Stimulated activated CD4-positive, alpha-beta T cell treated with anti-CD3 and anti-CD28 coated beads, Interleukin-1b, Interleukin-23, amount 100 ng/mL, for 4 hours (primary cell): ENCODE measurements at regions not wholly inside any gene's neighbourhood (a gene's known extent, or its start where the extent isn't known, plus 50 kb on each side); places are given as distances from the start of the nearest gene placed in this dataset.

Experiments used
- DNase-seq, 2 donors: peaks; one replicate each; pipeline ENCODE4 v3.0.0-alpha.2; 2020; ENCODE audit warnings: low read depth in 2 of 2

GRCh38 chr20:60211618-60212463 is 253.6 kb downstream of the CDH26 start:
- no peak for DNase-seq

DNA sequence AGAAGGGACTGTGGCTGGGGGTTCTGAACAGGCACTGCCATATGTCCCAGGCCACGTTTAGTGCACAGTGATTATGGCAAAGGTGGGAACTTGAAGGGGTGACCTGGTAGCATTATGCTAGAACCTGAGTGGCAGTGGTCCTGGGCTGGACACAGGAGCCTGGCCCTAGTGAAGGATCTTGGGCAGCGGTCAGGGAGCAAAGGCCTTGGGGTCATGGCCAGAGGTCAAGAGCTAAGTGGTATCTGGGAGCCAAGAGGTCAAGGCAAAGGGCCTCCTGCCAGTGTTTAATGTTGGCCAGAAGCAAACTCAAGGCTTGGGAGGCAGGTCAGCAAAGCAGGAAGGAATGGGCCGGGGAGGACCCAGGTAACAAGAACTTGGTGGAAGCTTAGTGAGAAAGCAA is 254.5 kb downstream of the CDH26 start:
- DNase-seq: no peak

GRCh38 chr20:60213126-60213893 is 255.1 kb downstream of the CDH26 start:
- no peak for DNase-seq

DNA sequence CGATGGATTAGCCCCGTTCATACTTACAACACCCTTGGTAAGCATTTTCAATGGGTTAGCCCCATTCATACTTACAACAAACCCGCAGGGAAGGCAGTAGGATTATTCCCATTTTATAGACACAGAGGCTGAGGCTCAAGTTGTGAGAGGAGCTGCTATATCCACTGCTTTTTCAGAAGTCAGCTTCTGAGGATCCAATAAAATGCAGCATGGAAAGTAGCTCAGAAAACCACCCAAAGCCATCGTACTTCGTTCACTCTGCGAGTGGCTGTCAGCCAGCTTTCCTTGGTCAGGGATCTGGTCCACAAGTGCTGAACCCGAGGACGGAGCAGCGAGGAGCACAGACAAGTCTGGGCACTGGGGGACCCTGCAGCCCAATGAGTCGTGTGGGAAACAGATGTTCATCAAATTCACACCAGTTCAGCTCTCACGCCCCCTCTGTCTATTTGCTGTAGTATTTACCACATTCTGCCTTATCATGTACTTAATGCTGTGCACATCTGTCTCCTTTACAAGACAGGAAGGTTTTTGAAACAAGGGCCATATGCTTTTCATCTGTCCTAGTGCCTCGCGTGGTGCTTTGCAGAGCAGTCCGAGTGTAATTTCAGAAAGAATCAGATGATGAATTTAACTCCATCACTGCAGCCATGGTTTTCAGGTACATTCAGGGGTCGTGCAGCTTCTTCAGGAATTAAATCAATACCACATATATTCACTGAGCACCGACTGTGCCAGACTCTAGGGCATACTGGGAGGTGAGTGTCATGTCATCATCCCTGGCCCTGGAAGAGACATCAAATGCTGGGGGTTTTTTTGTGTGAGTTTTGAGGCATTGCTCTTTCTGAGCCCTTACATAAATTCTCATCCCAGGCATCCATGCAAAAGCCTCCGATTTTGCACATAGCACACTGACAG is 256.9 kb downstream of the CDH26 start:
- DNase-seq: no peak

DNA sequence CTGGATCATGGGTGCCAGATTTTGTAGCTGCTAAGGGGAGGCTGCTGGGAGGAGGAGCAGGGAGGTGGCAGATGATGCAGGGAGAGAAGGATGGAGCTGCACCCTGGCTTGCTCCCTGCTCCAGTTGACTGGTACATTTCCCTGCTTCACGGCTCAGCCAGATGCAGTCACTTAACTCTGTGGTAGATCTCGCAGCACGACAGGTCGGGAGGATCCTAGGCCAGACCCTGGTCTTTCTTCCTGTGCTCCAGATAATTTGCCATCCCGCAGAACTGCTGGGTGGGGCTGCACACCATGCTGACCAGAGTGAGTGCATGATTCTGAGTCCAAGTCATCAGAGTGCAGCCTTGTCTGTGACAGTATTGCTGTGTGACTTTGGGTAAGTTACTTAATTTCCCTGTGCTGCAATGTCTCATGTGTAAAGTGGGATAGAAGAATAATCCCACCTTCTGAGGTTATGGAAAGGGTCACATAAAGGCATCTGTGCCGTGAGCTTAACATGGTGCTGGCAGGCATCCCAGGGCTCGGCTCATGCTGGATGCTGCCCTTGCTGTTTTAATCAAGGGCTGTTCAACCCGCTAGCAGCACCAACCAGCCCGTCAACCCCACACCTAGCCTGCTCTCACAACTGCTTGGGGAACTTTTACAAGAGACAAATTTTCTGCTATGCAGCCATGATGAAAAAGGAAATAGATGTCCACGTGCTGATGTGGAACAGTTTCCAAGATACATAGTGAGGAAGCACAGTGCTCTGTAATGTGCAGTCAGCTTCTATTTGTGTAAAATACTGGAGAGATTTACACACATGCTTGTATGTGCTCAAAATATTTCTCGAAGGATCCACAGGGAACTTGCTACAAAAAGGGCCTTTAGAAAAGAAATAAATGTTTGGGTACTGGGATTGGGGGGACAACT is 257.9 kb downstream of the CDH26 start:
- DNase-seq: no peak

GRCh38 chr20:60219231-60219630 is 261.0 kb downstream of the CDH26 start:
- DNase-seq: no peak

- no peak for DNase-seq
Measured at GRCh38 chr20:60219984-60220562, 261.9 kb downstream of the CDH26 start.

GRCh38 chr20:60220706-60221105 is 262.5 kb downstream of the CDH26 start:
- DNase-seq: no peak

GRCh38 chr20:60221593-60221992 is 263.4 kb downstream of the CDH26 start:
- no peak for DNase-seq

GRCh38 chr20:60222497-60222896 is 264.3 kb downstream of the CDH26 start:
- DNase-seq: no peak

- DNase-seq: no peak
Measured at GRCh38 chr20:60223174-60223573, 265.0 kb downstream of the CDH26 start.

- no peak for DNase-seq
Measured at GRCh38 chr20:60224914-60225313, 266.7 kb downstream of the CDH26 start.

- DNase-seq: no peak
Measured at GRCh38 chr20:60228255-60228654, 270.0 kb downstream of the CDH26 start.

DNA sequence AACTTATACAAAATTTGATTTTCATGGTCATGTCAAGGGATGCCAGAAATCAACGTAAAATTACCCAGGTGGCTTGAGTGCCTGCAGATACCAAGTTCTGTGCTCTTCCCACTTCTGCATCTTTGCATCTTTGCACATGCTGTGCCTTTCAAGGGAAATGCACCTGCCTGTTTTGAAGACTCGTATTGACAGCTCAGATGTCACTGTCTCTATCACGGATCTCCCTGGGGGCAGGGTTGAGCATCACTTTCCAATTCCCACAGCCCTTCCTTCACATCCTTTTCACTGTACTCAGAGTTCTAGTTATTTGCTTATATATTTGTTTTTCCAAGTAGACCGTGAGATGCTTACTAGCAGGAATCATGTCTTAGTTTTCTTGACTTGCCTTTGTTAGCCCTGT is 274.2 kb downstream of the CDH26 start:
- no peak for DNase-seq

DNA sequence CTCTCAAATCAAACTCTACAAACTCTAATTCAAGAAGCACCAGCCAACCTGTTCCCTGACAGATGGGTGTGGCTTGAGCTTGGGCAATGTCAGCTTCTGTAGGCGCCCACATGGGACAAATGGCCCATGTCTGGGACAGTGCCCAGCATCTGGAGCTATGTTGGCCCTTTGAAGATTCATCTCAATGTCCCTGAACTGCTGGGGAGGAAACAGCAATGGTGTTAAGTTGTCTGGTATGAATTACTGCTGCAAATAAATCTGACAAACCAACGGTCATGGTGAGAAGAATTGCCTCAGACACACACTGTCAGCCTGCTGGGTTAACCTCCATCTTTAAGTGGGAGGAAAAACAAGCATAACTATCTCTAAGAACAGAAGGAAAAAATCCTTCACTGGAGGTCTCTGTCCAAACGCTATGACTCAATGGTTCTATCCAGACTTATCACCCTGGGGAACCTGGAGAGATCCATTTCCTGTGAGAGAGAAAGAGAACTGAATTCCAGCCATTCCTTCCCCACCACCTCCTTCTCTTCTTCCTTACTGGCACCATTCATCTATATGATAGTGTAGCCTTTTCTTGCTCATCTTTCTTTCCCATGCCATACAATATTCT is 274.9 kb downstream of the CDH26 start:
- no peak for DNase-seq

- no peak for DNase-seq
Measured at GRCh38 chr20:60236613-60237012, 278.4 kb downstream of the CDH26 start.

- DNase-seq: no peak
Measured at GRCh38 chr20:60237981-60238380, 279.8 kb downstream of the CDH26 start.

DNA sequence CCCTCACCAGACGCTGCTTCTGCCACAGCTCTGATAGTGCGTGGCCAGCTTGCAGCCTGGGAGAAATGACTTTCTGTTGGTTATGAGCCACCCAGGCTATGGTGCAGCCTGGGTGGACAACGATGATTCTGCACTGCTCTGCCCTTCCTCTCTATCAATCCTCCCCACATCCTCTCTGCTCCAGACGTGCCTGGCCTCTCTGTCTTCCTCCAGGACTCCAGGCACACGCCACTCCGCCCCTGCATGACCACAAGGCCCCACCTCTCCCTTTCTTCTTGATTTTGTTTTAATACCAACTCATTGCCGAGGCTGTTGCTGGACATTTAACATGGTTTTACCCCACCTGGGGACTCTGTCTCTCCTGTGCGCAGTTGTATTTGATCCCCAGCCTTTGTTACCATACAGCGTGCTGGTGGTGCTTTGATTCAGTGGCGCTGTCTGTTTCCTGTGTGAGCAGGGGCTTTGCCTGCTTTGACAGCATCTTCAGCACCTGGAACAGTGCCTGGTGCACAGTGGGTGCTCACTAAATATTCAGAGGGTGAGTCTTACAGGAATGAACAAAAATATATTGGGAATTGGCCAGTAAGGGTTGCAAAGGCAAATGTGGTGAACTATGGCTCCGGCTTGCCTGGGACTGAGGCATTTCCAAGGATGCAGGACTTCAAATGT is 280.9 kb downstream of the CDH26 start:
- no peak for DNase-seq

DNA sequence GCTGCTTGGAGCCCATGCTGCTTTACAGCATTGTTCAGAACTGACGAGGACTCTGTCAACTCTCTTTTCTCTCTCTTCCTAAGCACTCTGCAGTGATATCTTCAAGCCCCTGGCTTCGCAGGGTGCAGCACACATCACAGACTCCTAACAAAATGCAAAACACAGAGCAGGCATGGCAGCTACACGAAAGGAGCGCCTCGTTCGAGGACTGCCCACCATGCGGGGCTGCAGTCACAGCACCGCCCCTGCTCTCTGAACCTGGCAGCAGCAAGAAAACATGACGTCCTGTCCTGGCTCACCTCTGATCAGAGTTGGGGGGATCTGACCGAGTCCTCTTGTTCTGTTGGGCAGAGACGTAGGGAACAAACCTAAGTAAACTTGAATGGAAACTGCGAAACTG is 281.7 kb downstream of the CDH26 start:
- DNase-seq: no peak

GRCh38 chr20:60240415-60240814 is 282.2 kb downstream of the CDH26 start:
- no peak for DNase-seq
